Urinary bladder (tissue), 3 donors: ENCODE measurements at regions not wholly inside any gene's neighbourhood (a gene's known extent, or its start where the extent isn't known, plus 50 kb on each side); places are given as distances from the start of the nearest gene placed in this dataset.

Experiments
- DNase-seq: peaks from one replicate; pipeline ENCODE4 v3.0.0-alpha.2; 2015; ENCODE audit errors: extremely low spot score
- H3K27ac ChIP-seq: one replicate; pipeline ENCODE4 v1.5.1; 2013; ENCODE audit warnings: low read depth, mild to moderate bottlenecking, moderate library complexity
- H3K36me3 ChIP-seq: one replicate; pipeline ENCODE4 v1.6.1; 2013; ENCODE audit warnings: mild to moderate bottlenecking, moderate library complexity; ENCODE audit not compliant: insufficient read depth
- H3K4me1 ChIP-seq: one replicate; pipeline ENCODE4 v1.6.1; 2013; ENCODE audit warnings: mild to moderate bottlenecking, moderate library complexity; ENCODE audit not compliant: insufficient read depth
- H3K4me3 ChIP-seq: one replicate; pipeline ENCODE4 v1.5.1; 2013; ENCODE audit warnings: low read depth, low read length
- WGBS: extraction: QIAGEN DNeasy Blood & Tissue Kit; methylation state at CpG from one replicate; pipeline ENCODE4 v1.1.7; 2013; 5-methylcytosine and 5-hydroxymethylcytosine counted together
- donor health status: healthy with polysubstance abuse.
- donor health status: healthy.

DNA sequence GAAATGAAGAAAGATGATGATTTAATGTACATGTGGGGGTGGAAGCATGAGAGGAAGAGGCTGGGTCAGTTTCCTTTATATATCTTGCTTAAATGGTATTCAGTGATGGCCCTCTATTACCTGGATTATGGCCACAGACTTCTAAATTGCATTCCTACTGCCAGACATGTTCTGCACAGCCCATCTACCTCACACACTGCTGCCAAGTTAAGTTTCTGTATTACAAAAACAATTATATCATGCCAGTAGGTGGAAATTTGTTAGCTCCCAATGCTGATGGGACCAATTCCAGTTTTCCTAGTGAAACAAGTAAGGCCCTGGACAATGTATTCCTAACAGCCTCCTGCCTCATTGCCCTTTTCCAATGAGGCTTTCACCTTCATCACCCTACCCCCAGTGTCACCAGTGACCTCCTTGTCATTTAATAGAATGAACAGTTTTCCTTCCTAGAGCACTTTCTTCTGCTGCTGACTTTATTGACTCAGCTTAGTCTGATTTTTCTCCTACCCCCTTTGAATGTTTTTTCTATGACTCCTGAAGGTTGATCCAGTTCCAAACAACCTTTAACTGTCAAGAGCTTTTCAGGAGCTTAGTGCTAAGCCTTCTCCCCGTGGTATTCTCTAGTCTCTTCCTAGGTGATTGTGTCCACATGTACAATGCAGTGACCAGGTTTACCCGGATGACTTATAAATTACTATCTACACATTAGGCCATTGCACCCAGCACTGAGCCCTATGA is 316.6 kb upstream of the ANKRD30A start:
- H3K36me3 ChIP-seq, result no peaks in the 10 kb centered on the region
- no peak overlapping the region for H3K4me3 ChIP-seq
- H3K27ac ChIP-seq, result no peak overlapping the region
- 46% methylated on average over 2 of the region's 2 CpGs for WGBS
- DNase-seq, result no peak
- H3K4me1 ChIP-seq, result no peaks in the 10 kb centered on the region

- no peak for DNase-seq
- Histone ChIP-seq H3K27ac (no peak overlapping the region), H3K4me1 (no peaks in the 10 kb centered on the region), H3K36me3 (no peaks in the 10 kb centered on the region), H3K4me3 (no peak overlapping the region)
- 61% methylated on average over 6 of the region's 6 CpGs for WGBS
These were observed 322.2 kb upstream of the ANKRD30A start for GRCh38 chr10:36803229-36803628.

- no peak overlapping the region for H3K4me3 ChIP-seq
- H3K4me1 ChIP-seq, result no peaks in the 10 kb centered on the region
- H3K36me3 ChIP-seq, result no peaks in the 10 kb centered on the region
- peak; percentile 54 for DNase-seq
- H3K27ac ChIP-seq, result no peak overlapping the region
- 21% methylated on average over 13 of the region's 13 CpGs for WGBS
These were observed 322.8 kb upstream of the ANKRD30A start for GRCh38 chr10:36802490-36803153.

GRCh38 chr10:36801660-36802059 is 323.7 kb upstream of the ANKRD30A start:
- 69% methylated on average over 3 of the region's 3 CpGs for WGBS
- Histone ChIP-seq H3K27ac (no peak overlapping the region), H3K4me1 (no peaks in the 10 kb centered on the region), H3K4me3 (no peak overlapping the region), H3K36me3 (no peaks in the 10 kb centered on the region)
- DNase-seq, result no peak

DNA sequence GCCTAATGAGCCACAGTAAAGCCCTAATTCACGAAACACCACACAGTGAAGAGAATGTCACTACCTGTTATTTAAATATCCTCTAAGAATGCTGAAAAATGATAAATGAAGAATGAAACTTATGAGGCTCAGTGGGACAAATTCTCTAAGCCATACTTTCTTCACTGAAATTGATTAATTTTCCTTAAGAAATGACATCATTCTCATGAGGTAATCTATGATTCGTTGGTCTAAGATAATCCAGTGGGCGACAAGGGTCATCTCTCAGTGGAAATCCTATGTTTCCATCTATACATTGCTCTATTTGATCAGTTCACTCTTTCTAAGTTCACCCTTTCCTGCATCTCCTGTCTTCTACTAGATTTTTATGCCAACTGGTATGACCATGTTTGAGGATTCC is 330.4 kb upstream of the ANKRD30A start:
- no peak overlapping the region for H3K27ac ChIP-seq
- DNase-seq, result no peak
- H3K36me3 ChIP-seq, result no peaks in the 10 kb centered on the region
- no peaks in the 10 kb centered on the region for H3K4me1 ChIP-seq
- no peak overlapping the region for H3K4me3 ChIP-seq
- 69% methylated on average over 3 of the region's 3 CpGs for WGBS

DNA sequence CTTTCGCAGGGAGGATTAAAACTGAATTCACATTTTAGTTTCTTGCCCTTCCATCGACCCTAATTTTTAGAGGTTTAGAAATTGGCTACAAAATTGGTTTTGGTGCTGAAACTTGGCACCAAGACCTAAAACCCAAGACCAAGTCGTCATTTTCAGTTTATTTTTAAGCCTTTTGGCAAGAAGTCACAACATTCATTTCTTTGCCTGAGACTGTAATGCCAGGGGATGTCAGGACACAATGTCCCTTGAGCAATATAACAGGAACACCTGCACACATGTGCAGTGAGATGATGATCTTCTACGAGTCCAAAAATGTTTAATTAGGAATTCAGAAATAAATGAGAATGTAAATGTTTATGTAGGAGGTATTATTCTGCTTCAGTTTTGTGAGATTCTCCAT is 335.4 kb upstream of the ANKRD30A start:
- no peak overlapping the region for H3K27ac ChIP-seq
- no peaks in the 10 kb centered on the region for H3K4me1 ChIP-seq
- 37% methylated on average over 4 of the region's 4 CpGs for WGBS
- H3K36me3 ChIP-seq, result no peaks in the 10 kb centered on the region
- H3K4me3 ChIP-seq, result no peak overlapping the region
- DNase-seq, result no peak

DNA sequence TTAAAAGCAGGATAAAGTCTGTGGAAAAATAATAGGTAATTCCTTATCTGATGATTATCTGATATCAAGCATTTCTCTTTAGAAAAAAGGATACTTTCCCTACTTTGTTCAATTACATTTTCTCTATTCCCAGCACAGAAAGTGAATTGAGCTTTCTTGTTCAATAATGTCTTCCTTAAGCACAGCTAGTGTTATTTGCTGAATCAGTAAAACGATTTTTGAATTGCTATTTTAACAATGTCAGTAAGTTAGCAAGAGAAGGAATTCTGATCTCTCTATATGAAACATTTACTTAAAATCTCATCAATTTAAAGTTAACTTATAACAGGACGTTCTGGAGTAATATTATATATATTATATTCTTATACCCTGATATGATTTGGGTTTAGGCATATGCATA is 337.2 kb upstream of the ANKRD30A start:
- H3K27ac ChIP-seq, result no peak overlapping the region
- DNase-seq, result no peak
- H3K4me3 ChIP-seq, result no peak overlapping the region
- no peaks in the 10 kb centered on the region for H3K4me1 ChIP-seq
- WGBS, result 88% methylated on average over 2 of the region's 2 CpGs
- no peaks in the 10 kb centered on the region for H3K36me3 ChIP-seq

DNA sequence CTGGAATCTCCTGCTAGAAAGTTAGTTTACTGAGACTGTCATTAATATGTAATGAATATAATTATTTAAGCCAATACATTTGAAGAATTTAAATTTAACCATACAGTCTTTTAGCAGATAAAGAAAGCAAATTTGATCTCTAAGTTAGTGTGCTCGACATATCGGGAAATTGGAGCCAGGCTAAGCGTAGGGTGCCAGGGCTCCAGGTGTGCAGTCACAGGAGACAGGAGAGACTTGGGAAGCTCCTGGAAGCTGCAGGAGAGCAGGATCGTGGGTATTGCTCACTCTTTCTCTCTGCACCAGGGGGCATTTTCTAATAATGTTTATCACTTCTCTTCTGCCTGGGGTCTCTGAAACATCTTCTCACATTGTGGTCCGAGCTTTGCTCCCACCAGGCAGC is 342.0 kb upstream of the ANKRD30A start:
- H3K27ac ChIP-seq, result no peak overlapping the region
- DNase-seq, result no peak
- no peaks in the 10 kb centered on the region for H3K4me1 ChIP-seq
- WGBS, result 84% methylated on average over 5 of the region's 5 CpGs
- H3K36me3 ChIP-seq, result no peaks in the 10 kb centered on the region
- H3K4me3 ChIP-seq, result no peak overlapping the region

- no peak for DNase-seq
- Histone ChIP-seq H3K4me1 (no peaks in the 10 kb centered on the region), H3K4me3 (no peak overlapping the region), H3K27ac (no peak overlapping the region), H3K36me3 (no peaks in the 10 kb centered on the region)
- 65% methylated on average over 5 of the region's 5 CpGs for WGBS
These were observed 343.8 kb upstream of the ANKRD30A start for GRCh38 chr10:36781570-36781969.

DNA sequence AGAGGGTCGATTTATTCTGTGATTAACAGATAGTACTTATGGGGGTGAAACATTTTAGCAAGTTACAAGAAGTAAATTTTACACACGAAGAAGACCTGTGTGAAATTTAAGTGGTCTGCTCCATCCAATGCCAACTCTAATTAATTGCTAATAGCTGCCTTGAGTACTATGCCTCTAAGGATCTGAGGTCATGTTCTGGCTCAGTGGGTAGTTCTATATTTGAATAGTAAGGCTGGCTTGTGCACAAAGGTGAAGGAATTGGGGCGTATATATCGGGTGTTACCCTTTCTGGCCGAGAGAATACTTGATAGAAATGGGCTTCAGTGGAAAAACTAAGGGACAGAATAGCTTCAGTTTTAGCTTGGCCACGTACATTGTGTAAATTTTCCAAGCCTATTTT is 345.2 kb upstream of the ANKRD30A start:
- no peak for DNase-seq
- WGBS, result 77% methylated on average over 6 of the region's 6 CpGs
- Histone ChIP-seq H3K27ac (no peak overlapping the region), H3K4me3 (no peak overlapping the region), H3K36me3 (no peaks in the 10 kb centered on the region), H3K4me1 (no peaks in the 10 kb centered on the region)

DNA sequence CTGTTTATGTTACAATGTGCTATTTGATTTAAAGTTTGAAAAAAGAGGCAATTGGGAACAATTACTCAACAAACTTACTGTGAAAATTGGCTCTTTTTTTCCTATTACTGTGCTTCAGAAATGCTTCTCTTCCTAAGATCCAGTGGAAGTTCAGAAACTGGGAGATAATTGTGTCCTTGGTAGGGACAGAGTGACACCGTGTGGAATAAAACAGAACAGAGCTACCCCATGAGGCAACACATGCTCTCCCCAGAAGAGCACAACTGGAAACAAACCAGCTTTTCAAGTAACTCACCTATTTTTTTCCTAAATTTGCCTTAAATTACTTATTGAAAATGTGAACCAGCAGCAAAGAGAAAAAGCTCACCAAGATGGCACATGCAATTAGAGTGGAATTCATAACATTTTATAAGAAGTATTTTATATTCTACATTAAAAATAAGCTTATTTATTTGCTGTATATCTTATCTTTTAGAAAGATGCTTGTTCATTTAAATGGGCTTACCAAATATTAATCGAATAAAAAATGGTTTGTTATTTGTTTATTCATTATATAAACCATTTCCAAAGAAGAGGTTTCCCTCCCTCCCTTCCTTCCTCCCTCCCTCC is 346.1 kb upstream of the ANKRD30A start:
- Histone ChIP-seq H3K4me1 (no peaks in the 10 kb centered on the region), H3K4me3 (no peak overlapping the region), H3K27ac (no peak overlapping the region), H3K36me3 (no peaks in the 10 kb centered on the region)
- peak; percentile 43 for DNase-seq
- 5% methylated on average over 2 of the region's 2 CpGs for WGBS

- no peak overlapping the region for H3K4me3 ChIP-seq
- no peaks in the 10 kb centered on the region for H3K36me3 ChIP-seq
- no peaks in the 10 kb centered on the region for H3K4me1 ChIP-seq
- H3K27ac ChIP-seq, result no peak overlapping the region
- no peak for DNase-seq
These were observed 346.7 kb upstream of the ANKRD30A start for GRCh38 chr10:36778651-36779050.

DNA sequence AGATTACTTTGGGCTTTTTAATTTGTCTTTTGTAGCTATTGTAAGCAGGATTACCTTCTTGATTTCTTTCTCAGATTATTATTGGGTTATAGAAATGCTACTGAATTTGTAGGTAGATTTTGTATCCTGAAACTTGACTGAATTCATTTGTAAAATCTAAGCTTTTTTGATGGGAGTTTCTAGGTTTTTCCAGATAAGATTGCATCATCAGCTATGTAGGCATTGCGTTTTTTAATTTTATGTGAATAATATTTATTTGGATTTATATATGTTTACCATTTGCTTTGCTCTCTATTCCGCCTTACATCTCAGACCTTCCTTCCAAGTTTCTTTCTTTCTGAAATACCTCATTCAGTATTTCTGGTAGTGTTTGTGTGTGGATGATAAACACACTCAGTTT is 351.7 kb upstream of the ANKRD30A start:
- 71% methylated on average over 2 of the region's 2 CpGs for WGBS
- Histone ChIP-seq H3K36me3 (no peaks in the 10 kb centered on the region), H3K4me3 (no peak overlapping the region), H3K27ac (no peak overlapping the region), H3K4me1 (no peaks in the 10 kb centered on the region)
- DNase-seq, result no peak

DNA sequence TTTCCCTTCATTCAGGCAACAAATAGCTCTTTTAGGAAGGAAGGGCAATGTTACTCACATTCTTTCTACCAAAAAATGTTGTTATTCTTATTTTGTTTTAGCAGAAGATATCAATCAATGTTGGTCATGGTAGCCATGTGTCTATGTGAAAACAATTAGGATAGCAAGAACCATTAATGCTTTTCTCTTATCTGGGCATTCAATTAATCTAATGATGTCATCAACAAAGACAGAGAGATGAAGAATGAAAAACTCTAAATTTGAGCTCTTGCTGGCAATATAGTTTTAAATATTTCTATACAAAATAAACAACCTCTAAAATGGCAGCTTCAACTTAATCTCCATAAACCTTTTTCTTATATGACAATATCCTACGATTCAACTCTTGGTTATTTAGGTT is 353.7 kb upstream of the ANKRD30A start:
- Histone ChIP-seq H3K4me1 (no peaks in the 10 kb centered on the region), H3K27ac (no peak overlapping the region), H3K4me3 (no peak overlapping the region), H3K36me3 (no peaks in the 10 kb centered on the region)
- no peak for DNase-seq
- WGBS, result 77% methylated on average over 1 of the region's 1 CpG
